Loucy (cell line): ENCODE measurements at regions not wholly inside any gene's neighbourhood (a gene's known extent, or its start where the extent isn't known, plus 50 kb on each side); places are given as distances from the start of the nearest gene placed in this dataset.

Experiments
- CTCF ChIP-seq: fragments of 200-600 bp; sonication (generic); conservative IDR thresholded peaks from 2 replicates; pipeline ENCODE4 v1.5.1; 2014; ENCODE audit warnings: mild to moderate bottlenecking, antibody characterized with exemption, low read length
- EZH2phosphoT487 ChIP-seq: fragments of 200-600 bp; IDR thresholded peaks from 2 replicates; pipeline ENCODE4 v1.6.1; 2018; ENCODE audit warnings: antibody characterized with exemption, mild to moderate bottlenecking, moderate library complexity, borderline replicate concordance

GRCh38 chr2:180150606-180151005, 143.5 kb upstream of the CWC22 start:
- TF ChIP-seq EZH2phosphoT487 (no peak), CTCF (no peak)
